T-helper 2 cell treated with Interferon-gamma antibody and Interleukin-4, amounts not matched to agents 100 ng/mL and 5 ng/mL, for 36 hours (primary cell): ENCODE measurements at regions not wholly inside any gene's neighbourhood (a gene's known extent, or its start where the extent isn't known, plus 50 kb on each side); places are given as distances from the start of the nearest gene placed in this dataset.
"Not testable (repeated sequence)": the region's sequence is repeated elsewhere in the genome, so short reads cannot be mapped to it uniquely, and the experiment has no call there.

Source experiments
- intact Hi-C: fragments of 100-400 bp; cut with micrococcal nuclease; formaldehyde crosslinking; loops from one replicate; pipeline ENCODE4 v1.15.1; 2023

DNA sequence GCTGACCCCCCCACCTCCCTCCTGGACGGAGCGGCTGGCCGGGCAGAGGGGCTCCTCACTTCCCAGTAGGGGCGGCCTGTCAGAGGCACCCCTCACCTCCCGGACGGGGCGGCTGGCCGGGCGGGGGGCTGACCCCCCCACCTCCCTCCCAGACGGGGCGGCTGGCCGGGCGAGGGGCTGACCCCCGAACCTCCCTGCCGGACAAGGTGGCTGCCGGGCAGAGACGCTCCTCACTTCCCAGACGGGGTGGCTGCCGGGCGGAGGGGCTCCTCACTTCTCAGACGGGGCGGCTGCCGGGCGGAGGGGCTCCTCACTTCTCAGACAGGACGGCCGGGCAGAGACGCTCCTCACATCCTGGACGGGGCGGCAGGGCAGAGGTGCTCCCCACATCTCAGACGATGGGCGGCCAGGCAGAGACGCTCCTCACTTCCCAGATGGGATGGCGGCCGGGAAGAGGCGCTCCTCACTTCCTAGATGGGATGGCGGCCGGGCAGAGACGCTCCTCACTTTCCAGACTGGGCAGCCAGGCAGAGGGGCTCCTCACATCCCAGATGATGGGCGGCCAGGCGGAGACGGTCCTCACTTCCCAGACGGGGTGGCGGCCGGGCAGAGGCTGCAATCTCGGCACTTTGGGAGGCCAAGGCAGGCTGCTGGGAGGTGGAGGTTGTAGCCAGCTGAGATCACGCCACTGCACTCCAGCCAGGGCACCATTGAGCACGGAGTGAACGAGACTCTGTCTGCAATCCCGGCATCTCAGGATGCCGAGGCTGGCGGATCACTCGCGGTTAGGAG lies 66.2 kb upstream of the PAPPA2 start:
- intact Hi-C loops, result not testable (repeated sequence)

- intact Hi-C loops, result no loop called here
These were observed 71.4 kb upstream of the PAPPA2 start for GRCh38 chr1:176391621-176392020.

DNA sequence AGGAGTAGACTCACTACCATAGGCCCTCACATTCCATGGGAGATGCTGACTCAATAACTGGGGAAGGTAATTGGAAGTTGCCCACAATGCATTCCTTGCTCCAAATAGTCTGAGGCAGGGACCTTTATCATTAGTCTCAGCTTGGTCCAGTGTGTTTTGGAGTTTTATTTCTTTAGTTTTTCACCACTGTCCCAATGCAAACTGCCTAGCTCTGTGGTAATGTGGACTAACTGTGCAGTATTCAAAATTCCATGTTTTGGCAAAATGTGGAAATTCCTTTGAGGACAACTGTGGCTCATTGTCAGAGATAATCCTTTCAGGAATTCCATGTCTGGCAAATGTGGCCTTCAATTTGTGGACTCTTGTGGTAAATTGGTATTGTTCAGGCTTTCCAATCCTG lies 78.1 kb upstream of the PAPPA2 start:
- intact Hi-C loops, result no loop called here

GRCh38 chr1:176382163-176382562 lies 80.8 kb upstream of the PAPPA2 start:
- intact Hi-C loops, result no loop called here

GRCh38 chr1:176379626-176380339 lies 83.2 kb upstream of the PAPPA2 start:
- intact Hi-C loops, result no loop called here

DNA sequence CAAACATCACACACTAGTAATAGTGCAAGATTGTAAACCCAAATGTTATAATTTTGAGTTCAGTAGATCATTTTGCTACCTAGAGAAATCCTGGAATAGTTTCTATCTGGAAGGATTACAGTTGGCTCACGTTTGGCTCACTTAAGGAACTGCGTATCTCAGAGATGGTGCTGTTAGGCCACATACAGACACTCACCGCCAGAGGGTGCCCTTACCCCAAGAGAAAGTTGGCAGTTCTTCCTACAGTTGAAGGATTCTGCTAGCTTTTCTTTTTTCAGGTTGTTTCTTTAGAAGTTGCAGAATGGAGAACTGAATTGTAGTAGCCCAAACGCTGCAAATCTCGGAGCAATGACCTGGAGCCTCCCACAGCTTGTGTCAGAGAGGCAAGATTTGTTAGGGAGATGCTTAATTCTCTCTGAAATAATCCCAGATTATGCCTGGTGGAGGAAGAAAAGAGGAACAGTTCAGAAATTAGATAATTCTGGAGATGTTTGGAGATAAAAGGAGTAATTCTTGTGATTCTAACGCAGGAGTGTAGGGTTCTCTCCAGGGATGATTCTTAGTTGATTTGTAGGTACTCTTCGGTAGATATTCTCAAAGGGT lies 87.9 kb upstream of the PAPPA2 start:
- intact Hi-C loops, result loop anchor here (1.0 kb wide), 2 partner anchors 91 to 316 kb away; no protein-coding TSS in a partner anchor

GRCh38 chr1:176364236-176364905 lies 98.6 kb upstream of the PAPPA2 start:
- intact Hi-C loops, result no loop called here

- intact Hi-C loops, result not testable (repeated sequence)
These were observed 113.8 kb upstream of the PAPPA2 start for GRCh38 chr1:176349135-176349715.

GRCh38 chr1:176341656-176342055 lies 121.3 kb upstream of the PAPPA2 start:
- intact Hi-C loops, result no loop called here

DNA sequence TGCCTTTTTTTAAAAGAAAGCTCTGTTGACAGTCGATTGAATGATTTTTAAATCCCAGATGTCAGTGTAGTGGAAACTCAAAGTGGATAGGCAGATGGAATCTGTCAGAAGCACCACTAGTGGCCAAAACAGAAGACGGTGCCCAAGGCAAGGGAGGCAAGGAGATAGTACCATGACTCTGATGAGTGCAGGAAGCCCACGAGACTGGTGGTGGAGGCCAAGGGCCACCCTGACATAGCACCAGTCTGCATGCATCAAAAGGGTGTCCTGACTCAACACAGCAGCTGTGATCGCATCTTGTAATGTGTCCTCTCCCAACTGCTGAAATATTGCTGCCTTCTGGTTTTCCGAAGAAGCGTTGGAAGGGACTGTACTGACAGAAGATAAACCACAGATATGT lies 124.1 kb upstream of the PAPPA2 start:
- intact Hi-C loops, result no loop called here

- intact Hi-C loops, result no loop called here
These were observed 123.7 kb upstream of the COP1 start for GRCh38 chr1:176330782-176331181.

- intact Hi-C loops, result no loop called here
These were observed 118.6 kb upstream of the COP1 start for GRCh38 chr1:176325664-176326063.

GRCh38 chr1:176323472-176323871 lies 116.4 kb upstream of the COP1 start:
- intact Hi-C loops, result no loop called here

GRCh38 chr1:176315519-176316220 lies 108.6 kb upstream of the COP1 start:
- intact Hi-C loops, result no loop called here

DNA sequence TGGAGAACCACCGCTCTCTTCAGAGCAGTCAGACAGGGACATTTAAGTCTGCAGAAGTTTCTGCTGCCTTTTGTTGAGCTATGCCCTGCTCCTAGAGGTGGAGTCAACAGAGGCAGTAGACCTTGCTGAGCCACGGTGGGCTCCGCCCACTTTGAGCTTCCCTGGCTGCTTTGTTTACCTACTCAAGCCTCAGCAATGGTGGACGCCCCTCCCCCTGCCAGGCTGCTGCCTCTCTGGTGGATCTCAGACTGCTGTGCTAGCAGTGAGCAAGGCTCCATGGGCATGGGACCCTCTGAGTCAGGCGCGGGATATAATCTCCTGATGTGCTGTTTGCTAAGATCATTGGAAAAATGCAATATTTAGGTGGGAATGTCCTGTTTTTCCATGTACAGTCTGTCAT lies 89.5 kb upstream of the COP1 start:
- intact Hi-C loops, result not testable (repeated sequence)

GRCh38 chr1:176285996-176286395 lies 78.9 kb upstream of the COP1 start:
- intact Hi-C loops, result no loop called here

- intact Hi-C loops, result no loop called here
These were observed 64.5 kb upstream of the COP1 start for GRCh38 chr1:176271572-176271971.
